IPS-NIHi7 (cell line): ENCODE measurements at regions not wholly inside any gene's neighbourhood (a gene's known extent, or its start where the extent isn't known, plus 50 kb on each side); places are given as distances from the start of the nearest gene placed in this dataset.
A peak's percentile ranks its signal among the peaks of the same experiment; 100 is the strongest.

ENCODE experiments used
- DNase-seq: peaks from one replicate; pipeline ENCODE4 v3.0.0; 2012; ENCODE audit warnings: mixed read lengths; ENCODE audit errors: extremely low spot score

- DNase-seq, result no peak
Observed at GRCh38 chr18:42394238-42394637, 439.2 kb downstream of the PIK3C3 start.

GRCh38 chr18:42401131-42401673, 446.2 kb downstream of the PIK3C3 start:
- DNase-seq, result peak; percentile 43

GRCh38 chr18:42404151-42404550, 449.1 kb downstream of the PIK3C3 start:
- no peak for DNase-seq

- no peak for DNase-seq
Observed at GRCh38 chr18:42409005-42409404, 454.0 kb downstream of the PIK3C3 start.

GRCh38 chr18:42412281-42412680, 457.2 kb downstream of the PIK3C3 start:
- DNase-seq, result no peak

- no peak for DNase-seq
Observed at GRCh38 chr18:42412896-42413295, 457.9 kb downstream of the PIK3C3 start.

GRCh38 chr18:42413870-42414269, 458.8 kb downstream of the PIK3C3 start:
- DNase-seq, result no peak

- no peak for DNase-seq
Observed at GRCh38 chr18:42414756-42415454, 459.9 kb downstream of the PIK3C3 start.

GRCh38 chr18:42417189-42417588, 462.2 kb downstream of the PIK3C3 start:
- no peak for DNase-seq

GRCh38 chr18:42418121-42418520, 463.1 kb downstream of the PIK3C3 start:
- DNase-seq, result no peak

GRCh38 chr18:42425025-42425424, 470.0 kb downstream of the PIK3C3 start:
- no peak for DNase-seq

GRCh38 chr18:42426496-42427015, 471.5 kb downstream of the PIK3C3 start:
- no peak for DNase-seq

- DNase-seq, result peak; percentile 34
Observed at GRCh38 chr18:42429196-42429595, 474.2 kb downstream of the PIK3C3 start.

- no peak for DNase-seq
Observed at GRCh38 chr18:42436222-42436765, 481.3 kb downstream of the PIK3C3 start.

- no peak for DNase-seq
Observed at GRCh38 chr18:42437001-42437400, 482.0 kb downstream of the PIK3C3 start.

- DNase-seq, result no peak
Observed at GRCh38 chr18:42437646-42438045, 482.6 kb downstream of the PIK3C3 start.

GRCh38 chr18:42442656-42443055, 487.6 kb downstream of the PIK3C3 start:
- DNase-seq, result no peak

- DNase-seq, result no peak
Observed at GRCh38 chr18:42444349-42444748, 489.3 kb downstream of the PIK3C3 start.

- DNase-seq, result no peak
Observed at GRCh38 chr18:42445359-42445758, 490.3 kb downstream of the PIK3C3 start.

- DNase-seq, result no peak
Observed at GRCh38 chr18:42446195-42446594, 491.2 kb downstream of the PIK3C3 start.

GRCh38 chr18:42447688-42448087, 492.7 kb downstream of the PIK3C3 start:
- no peak for DNase-seq

GRCh38 chr18:42458226-42458625, 503.2 kb downstream of the PIK3C3 start:
- no peak for DNase-seq

GRCh38 chr18:42459873-42460272, 504.8 kb downstream of the PIK3C3 start:
- DNase-seq, result no peak
